Neutrophil (primary cell): ENCODE measurements at regions not wholly inside any gene's neighbourhood (a gene's known extent, or its start where the extent isn't known, plus 50 kb on each side); places are given as distances from the start of the nearest gene placed in this dataset.
"Not testable (repeated sequence)": the region's sequence is repeated elsewhere in the genome, so short reads cannot be mapped to it uniquely, and the experiment has no call there.

Experiments used
- H3K27ac ChIP-seq: fragments of 200-600 bp; sonication (generic); 2 replicates; pipeline ENCODE4 v1.5.1; 2016; ENCODE audit warnings: mild to moderate bottlenecking, moderate library complexity
- H3K27me3 ChIP-seq: fragments of 200-600 bp; sonication (generic); 2 replicates; pipeline ENCODE4 v1.6.0; 2016; ENCODE audit warnings: mild to moderate bottlenecking
- H3K36me3 ChIP-seq: fragments of 200-600 bp; sonication (generic); 2 replicates; pipeline ENCODE4 v1.5.1; 2017
- H3K4me1 ChIP-seq, 2 experiments: fragments of 200-600 bp in 1 of 2; sonication (generic) in 1 of 2; 1 replicate in 1 of 2; 2 replicates in 1 of 2; pipeline versions ENCODE4 v1.5.1 to v1.6.1; 2013 to 2016; ENCODE audit warnings: low read depth in 1 of 2, low read length in 1 of 2, mild to moderate bottlenecking in 1 of 2, moderate library complexity in 1 of 2; ENCODE audit not compliant: control insufficient read depth in 1 of 2, insufficient read depth in 1 of 2
- H3K4me3 ChIP-seq, 2 experiments: fragments of 200-600 bp in 1 of 2; sonication (generic) in 1 of 2; 1 replicate in 1 of 2; 2 replicates in 1 of 2; pipeline ENCODE4 v1.5.1; 2013 to 2016; ENCODE audit warnings: low read depth in 1 of 2, low read length in 1 of 2, mild to moderate bottlenecking in 1 of 2, moderate library complexity in 1 of 2
- H3K9me3 ChIP-seq: fragments of 200-600 bp; sonication (generic); 2 replicates; pipeline ENCODE4 v1.5.1; 2016
- CTCF ChIP-seq: fragments of 200-600 bp; sonication (generic); IDR thresholded peaks from 2 replicates; pipeline ENCODE4 v1.5.1; 2016; ENCODE audit warnings: antibody characterized with exemption

GRCh38 chrX:138877746-138878145 is 166.2 kb upstream of the FGF13 start:
- Histone ChIP-seq H3K4me3 (no peak overlapping the region), H3K27ac (no peak overlapping the region)
- TF ChIP-seq CTCF, result no peak

GRCh38 chrX:138875472-138875871 is 164.0 kb upstream of the FGF13 start:
- Histone ChIP-seq H3K9me3 (no peaks in the 10 kb centered on the region), H3K4me3 (no peak overlapping the region), H3K4me1 (no peaks in the 10 kb centered on the region), H3K27me3 (no peaks in the 10 kb centered on the region), H3K27ac (no peak overlapping the region), H3K36me3 (no peaks in the 10 kb centered on the region)
- no peak for TF ChIP-seq CTCF

More at GRCh38 chrX:138877746-138878145, 166.2 kb upstream of the FGF13 start:
- Histone ChIP-seq H3K27me3 (no peaks in the 10 kb centered on the region), H3K4me1 (no peaks in the 10 kb centered on the region), H3K36me3 (no peaks in the 10 kb centered on the region), H3K9me3 (no peaks in the 10 kb centered on the region)

- H3K27ac ChIP-seq, result no peak overlapping the region
- no peaks in the 10 kb centered on the region for H3K9me3 ChIP-seq
- no peak overlapping the region for H3K4me3 ChIP-seq
- H3K27me3 ChIP-seq, result no peaks in the 10 kb centered on the region
- no peaks in the 10 kb centered on the region for H3K4me1 ChIP-seq
- H3K36me3 ChIP-seq, result no peaks in the 10 kb centered on the region
- no peak for TF ChIP-seq CTCF
These were observed 162.9 kb upstream of the FGF13 start for GRCh38 chrX:138874271-138874935.

DNA sequence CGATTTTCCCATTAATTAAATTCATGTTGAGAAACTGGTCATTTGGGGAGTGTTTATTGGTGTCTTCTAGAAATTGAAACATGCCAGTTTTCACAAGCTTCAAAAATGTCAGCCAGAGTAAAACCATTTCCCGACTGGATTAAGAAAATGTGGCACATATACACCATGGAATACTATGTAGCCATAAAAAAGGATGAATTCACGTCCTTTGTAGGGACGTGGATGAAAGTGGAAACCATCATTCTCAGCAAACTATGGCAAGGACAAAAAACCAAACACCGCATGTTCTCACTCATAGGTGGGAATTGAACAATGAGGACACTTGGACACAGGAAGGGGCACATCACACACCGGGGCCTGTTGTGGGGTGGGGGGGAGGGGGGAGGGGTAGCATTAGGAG is 162.1 kb upstream of the FGF13 start:
- not testable (repeated sequence) for H3K27me3 ChIP-seq, H3K27ac ChIP-seq, H3K4me3 ChIP-seq, H3K9me3 ChIP-seq, H3K36me3 ChIP-seq, H3K4me1 ChIP-seq

GRCh38 chrX:138872537-138872936 is 161.0 kb upstream of the FGF13 start:
- H3K36me3 ChIP-seq, result no peaks in the 10 kb centered on the region
- H3K27ac ChIP-seq, result no peak overlapping the region
- no peak for TF ChIP-seq CTCF
- no peaks in the 10 kb centered on the region for H3K4me1 ChIP-seq
- H3K9me3 ChIP-seq, result no peaks in the 10 kb centered on the region
- no peaks in the 10 kb centered on the region for H3K27me3 ChIP-seq
- H3K4me3 ChIP-seq, result no peak overlapping the region

- Histone ChIP-seq H3K27me3 (no peaks in the 10 kb centered on the region), H3K4me3 (no peak overlapping the region), H3K27ac (no peak overlapping the region), H3K36me3 (no peaks in the 10 kb centered on the region), H3K9me3 (no peaks in the 10 kb centered on the region), H3K4me1 (no peaks in the 10 kb centered on the region)
- no peak for TF ChIP-seq CTCF
These were observed 160.2 kb upstream of the FGF13 start for GRCh38 chrX:138871739-138872138.
